Hematopoietic multipotent progenitor cell treated with erythropoietin and hydrocortisone succinate and interleukin-3 and kit ligand, for 17 days (in vitro differentiated cells): ENCODE measurements at regions not wholly inside any gene's neighbourhood (a gene's known extent, or its start where the extent isn't known, plus 50 kb on each side); places are given as distances from the start of the nearest gene placed in this dataset.
"Not testable (repeated sequence)": the region's sequence is repeated elsewhere in the genome, so short reads cannot be mapped to it uniquely, and the experiment has no call there.

ENCODE experiments used
- DNase-seq: peaks from one replicate; pipeline ENCODE4 v3.0.0-alpha.2; 2015; ENCODE audit warnings: low spot score

- peak; percentile 71 for DNase-seq
Observed at GRCh38 chr9:124126648-124127646, 115.4 kb downstream of the LHX2 start.

- DNase-seq = no peak
Observed at GRCh38 chr9:124128568-124129166, 117.1 kb downstream of the LHX2 start.

- DNase-seq = no peak
Observed at GRCh38 chr9:124130277-124131075, 118.9 kb downstream of the LHX2 start.

GRCh38 chr9:124131518-124131917 is 120.0 kb downstream of the LHX2 start:
- DNase-seq = not testable (repeated sequence)

GRCh38 chr9:124132671-124133147 is 121.1 kb downstream of the LHX2 start:
- DNase-seq = no peak

GRCh38 chr9:124133727-124134126 is 122.2 kb downstream of the LHX2 start:
- DNase-seq = no peak

GRCh38 chr9:124134526-124134925 is 123.0 kb downstream of the LHX2 start:
- no peak for DNase-seq

GRCh38 chr9:124135813-124136365 is 121.9 kb upstream of the NEK6 start:
- no peak for DNase-seq

GRCh38 chr9:124137009-124137943 is 120.5 kb upstream of the NEK6 start:
- DNase-seq = no peak

GRCh38 chr9:124137944-124138335 is 119.8 kb upstream of the NEK6 start:
- no peak for DNase-seq

GRCh38 chr9:124139001-124139400 is 118.7 kb upstream of the NEK6 start:
- no peak for DNase-seq

- no peak for DNase-seq
Observed at GRCh38 chr9:124140941-124141568, 116.7 kb upstream of the NEK6 start.

- not testable (repeated sequence) for DNase-seq
Observed at GRCh38 chr9:124144561-124145123, 113.1 kb upstream of the NEK6 start.

- DNase-seq = no peak
Observed at GRCh38 chr9:124146031-124146561, 111.7 kb upstream of the NEK6 start.

- no peak for DNase-seq
Observed at GRCh38 chr9:124149992-124150391, 107.8 kb upstream of the NEK6 start.

GRCh38 chr9:124163760-124164255 is 93.9 kb upstream of the NEK6 start:
- no peak for DNase-seq

- no peak for DNase-seq
Observed at GRCh38 chr9:124164811-124165210, 92.9 kb upstream of the NEK6 start.

- DNase-seq = no peak
Observed at GRCh38 chr9:124174433-124174832, 83.3 kb upstream of the NEK6 start.

- DNase-seq = not testable (repeated sequence)
Observed at GRCh38 chr9:124177522-124177921, 80.2 kb upstream of the NEK6 start.
